AG09309 (cell line): ENCODE measurements at regions not wholly inside any gene's neighbourhood (a gene's known extent, or its start where the extent isn't known, plus 50 kb on each side); places are given as distances from the start of the nearest gene placed in this dataset.
"Not testable (repeated sequence)": the region's sequence is repeated elsewhere in the genome, so short reads cannot be mapped to it uniquely, and the experiment has no call there.

Source experiments
- DNase-seq: peaks from one replicate; pipeline ENCODE4 v3.0.0-alpha.2; 2010; ENCODE audit warnings: low read depth
- H3K4me3 ChIP-seq: 2 replicates; pipeline ENCODE4 v1.5.1; 2011; ENCODE audit warnings: mild to moderate bottlenecking, low read depth, low read length, moderate library complexity; ENCODE audit not compliant: control insufficient read depth
- TF ChIP-seq, protein P1 (sequence below): IDR thresholded peaks from 2 replicates; pipeline ENCODE4 v1.5.1; 2011; ENCODE audit warnings: mild to moderate bottlenecking, low read depth, low read length, inconsistent platforms; ENCODE audit not compliant: insufficient read depth, control insufficient read depth; ENCODE audit errors: missing control alignments

DNA sequence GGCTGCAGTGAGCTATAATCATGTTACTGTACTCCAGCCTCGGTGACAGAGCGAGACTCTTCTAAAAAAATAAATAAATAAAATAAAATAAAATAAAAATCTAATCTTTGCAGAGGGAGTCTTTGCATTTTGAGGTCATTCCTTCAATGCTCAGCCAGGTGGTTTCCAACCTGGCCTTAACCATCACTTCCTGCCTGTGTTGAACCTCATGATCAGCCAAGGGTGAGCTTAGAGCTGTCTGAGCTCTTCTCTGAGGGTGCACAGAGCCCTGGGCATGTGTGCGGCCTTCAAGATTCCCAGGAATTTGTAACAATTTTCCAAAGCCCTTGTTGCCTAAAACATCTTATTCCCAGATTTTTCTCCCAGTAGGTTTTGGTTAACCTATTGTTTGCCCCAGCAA, 94.3 kb downstream of the KCNJ12 start:
- not testable (repeated sequence) for H3K4me3 ChIP-seq, DNase-seq

DNA sequence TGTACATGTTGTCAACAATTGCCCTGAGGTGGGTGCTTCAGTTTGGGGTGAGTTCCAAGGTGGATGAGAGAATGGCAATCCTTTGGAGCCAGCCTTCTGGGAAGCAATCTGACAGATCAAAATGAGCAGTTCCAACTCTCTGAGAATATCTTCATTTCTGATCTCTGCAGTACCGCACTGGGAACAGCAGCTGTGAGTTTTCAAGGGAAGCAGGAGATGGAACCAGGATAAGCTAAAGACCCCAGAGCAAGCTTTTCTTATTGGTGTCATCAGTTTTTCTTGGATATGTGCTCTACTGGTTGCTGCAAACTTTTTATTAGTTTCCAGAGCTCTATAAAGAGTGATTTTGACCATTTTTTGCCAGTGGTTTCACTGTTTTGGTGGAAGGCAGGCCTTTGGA, 94.7 kb downstream of the KCNJ12 start:
- no peak overlapping the region for H3K4me3 ChIP-seq
- DNase-seq, result no peak
- TF ChIP-seq, protein P1, sequence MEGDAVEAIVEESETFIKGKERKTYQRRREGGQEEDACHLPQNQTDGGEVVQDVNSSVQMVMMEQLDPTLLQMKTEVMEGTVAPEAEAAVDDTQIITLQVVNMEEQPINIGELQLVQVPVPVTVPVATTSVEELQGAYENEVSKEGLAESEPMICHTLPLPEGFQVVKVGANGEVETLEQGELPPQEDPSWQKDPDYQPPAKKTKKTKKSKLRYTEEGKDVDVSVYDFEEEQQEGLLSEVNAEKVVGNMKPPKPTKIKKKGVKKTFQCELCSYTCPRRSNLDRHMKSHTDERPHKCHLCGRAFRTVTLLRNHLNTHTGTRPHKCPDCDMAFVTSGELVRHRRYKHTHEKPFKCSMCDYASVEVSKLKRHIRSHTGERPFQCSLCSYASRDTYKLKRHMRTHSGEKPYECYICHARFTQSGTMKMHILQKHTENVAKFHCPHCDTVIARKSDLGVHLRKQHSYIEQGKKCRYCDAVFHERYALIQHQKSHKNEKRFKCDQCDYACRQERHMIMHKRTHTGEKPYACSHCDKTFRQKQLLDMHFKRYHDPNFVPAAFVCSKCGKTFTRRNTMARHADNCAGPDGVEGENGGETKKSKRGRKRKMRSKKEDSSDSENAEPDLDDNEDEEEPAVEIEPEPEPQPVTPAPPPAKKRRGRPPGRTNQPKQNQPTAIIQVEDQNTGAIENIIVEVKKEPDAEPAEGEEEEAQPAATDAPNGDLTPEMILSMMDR, result no peak

DNA sequence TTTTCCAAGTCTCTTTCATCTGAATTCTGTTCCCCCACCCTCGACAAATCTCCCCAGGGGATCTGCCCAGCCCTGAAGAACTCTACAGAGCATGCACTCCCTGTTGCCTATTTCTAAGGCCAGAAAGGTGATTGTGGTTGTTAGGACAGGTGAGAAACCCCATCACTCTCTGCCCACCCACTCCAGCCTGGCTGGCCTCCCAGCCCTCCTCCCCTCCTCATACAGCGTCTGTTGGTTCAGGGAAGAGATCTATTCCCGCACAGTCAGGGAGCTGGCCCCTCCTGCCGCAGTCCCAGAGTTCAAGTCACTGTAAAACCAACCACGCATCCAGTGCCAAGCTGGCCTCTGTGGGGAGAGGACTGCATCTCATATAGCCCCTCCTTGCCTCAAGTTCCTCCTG, 98.7 kb downstream of the KCNJ12 start:
- DNase-seq, result no peak
- H3K4me3 ChIP-seq, result no peak overlapping the region
- TF ChIP-seq, protein P1, result no peak

DNA sequence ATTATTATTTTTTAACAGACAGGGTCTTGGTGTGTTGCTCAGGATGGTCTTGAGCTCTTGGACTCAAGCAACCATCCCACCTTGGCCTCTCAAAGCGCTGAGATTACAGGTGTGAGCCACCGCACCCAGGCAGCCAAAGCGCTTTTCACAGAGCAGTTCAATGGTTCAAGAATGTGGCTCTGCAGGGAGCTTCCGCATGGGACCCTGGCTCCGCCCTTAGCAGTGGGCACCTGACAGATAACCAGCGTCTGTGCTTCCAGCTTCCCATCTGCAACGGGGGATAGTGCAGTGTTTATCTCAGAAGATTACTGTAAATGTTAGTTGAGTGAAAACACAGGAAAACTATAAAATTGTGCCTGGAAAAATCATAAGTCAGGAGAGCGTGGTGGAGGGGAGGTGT, 99.4 kb downstream of the KCNJ12 start:
- no peak overlapping the region for H3K4me3 ChIP-seq
- DNase-seq, result no peak
- TF ChIP-seq, protein P1, result no peak

DNA sequence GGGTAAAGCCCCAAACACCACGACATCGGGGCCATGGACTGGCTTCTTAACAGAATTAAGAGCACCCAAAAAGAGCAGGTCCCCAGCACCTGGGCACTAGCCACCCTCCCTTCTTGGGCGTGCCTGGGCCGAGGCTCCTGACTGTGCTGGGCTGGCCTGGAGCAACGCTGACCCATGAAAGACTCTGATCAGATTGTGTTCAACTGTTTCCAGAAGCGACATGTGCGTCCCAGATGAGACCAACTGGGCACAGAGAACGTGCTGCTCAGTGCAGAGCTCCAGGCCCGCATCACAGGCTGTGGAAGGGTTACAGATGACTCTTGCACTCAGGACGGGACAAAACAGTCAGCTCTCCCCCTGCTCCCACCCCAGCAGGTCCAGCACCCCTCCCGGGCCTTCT, 100.7 kb downstream of the KCNJ12 start:
- TF ChIP-seq, protein P1, result no peak
- H3K4me3 ChIP-seq, result no peak overlapping the region
- DNase-seq, result no peak

DNA sequence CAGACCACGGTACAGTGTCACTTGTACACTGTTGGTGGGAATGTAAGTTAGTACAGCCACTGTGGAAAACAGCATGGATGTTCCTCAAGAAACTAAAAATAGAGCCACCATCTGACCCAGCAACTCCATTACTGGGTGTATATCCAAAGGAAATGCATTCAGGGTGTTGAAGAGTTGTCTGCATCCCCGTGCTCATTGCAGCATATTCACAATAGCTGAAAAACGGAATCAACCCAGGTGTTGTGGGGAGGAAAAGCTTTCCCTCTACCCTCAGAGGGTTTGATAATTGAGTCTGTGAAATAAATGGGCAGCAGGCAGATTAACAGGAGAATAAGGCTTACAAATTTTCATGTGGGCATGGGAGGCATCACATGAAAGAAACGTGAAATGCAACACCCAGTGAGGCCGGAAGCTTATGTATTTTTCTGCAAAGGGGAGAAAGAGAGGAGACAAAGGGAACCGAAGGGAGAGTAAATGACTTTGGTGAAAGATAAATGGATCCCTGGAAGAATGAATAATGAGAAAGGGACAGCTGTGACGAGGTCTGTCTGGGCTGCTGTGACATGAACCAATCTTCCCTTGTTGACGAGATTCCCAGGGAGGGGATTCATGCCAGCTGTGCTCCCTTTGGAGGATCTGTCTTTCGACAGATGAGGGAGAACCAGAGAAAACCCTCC, 106.2 kb downstream of the KCNJ12 start:
- TF ChIP-seq, protein P1, result no peak
- H3K4me3 ChIP-seq, result no peak overlapping the region
- no peak for DNase-seq

DNA sequence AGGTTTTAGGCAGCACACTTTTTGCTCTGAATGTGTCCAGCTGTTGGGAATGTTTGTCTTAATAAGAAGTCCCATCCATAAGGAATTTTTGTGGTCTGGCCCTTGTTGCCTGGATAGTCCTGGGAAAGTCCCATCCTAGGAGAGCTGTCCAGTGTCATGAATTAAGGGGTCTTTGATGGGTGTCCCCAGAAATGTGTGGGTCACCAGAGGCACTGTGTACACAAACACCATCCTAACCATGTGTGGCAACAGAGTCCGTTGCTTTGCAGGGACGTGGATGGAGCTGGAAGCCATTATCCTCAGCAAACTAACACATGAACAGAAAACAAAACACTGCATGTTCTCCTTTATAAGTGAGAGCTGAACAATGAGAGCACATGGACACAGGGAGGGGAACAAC, 111.9 kb downstream of the KCNJ12 start:
- H3K4me3 ChIP-seq, DNase-seq: not testable (repeated sequence)

DNA sequence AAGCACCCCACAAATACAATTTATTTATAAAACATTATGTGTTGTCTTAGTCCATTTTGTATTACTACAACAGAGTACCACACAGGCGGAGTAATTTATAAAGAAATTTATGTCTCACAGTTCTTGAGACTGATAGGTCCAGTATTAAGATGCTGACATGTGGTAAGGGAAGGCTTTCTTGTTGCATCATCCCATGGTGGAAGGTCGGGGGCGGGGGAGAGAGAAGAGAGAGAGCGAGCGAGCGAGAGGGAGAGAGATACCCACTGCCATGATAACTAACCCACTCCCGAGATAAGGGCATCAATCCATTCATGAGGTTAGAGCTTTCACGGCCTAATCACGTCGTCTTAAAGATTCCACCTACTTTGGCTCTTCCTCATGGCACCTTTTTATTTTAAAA, 117.8 kb downstream of the KCNJ12 start:
- H3K4me3 ChIP-seq, result no peak overlapping the region
- DNase-seq, result no peak
- TF ChIP-seq, protein P1, result no peak
